ENCODE measurements at regions not wholly inside any gene's neighbourhood (a gene's known extent, or its start where the extent isn't known, plus 50 kb on each side); places are given as distances from the start of the nearest gene placed in this dataset.

DNA sequence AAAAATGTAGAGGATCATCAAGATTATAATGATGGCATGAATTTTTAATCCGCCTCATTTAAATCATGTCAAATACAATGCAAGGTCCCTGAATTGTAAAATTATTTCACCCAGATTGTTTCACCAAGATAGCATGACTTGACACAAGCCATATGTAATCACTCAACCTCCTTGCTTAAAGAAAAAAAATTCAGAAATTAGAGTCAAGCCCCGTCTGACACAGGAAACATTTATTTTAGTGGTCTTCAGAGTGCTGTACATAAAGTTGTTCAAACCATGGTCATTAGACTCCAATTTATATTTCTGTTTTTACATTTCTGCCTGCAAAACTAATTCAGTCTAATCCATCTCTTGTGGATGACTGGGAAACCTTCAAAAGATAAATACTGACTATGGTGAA, 200.2 kb downstream of the CBLN4 start:
- Mint-ChIP-seq H3K27ac (no peak overlapping the region), H3K36me3 (peaks cover 0 to 4% of the 10 kb centered on the region in 2 donors), H3K9me3 (peaks cover 7 to 8% of the 10 kb centered on the region in 2 donors)
- no peak for ATAC-seq
- no peak for DNase-seq (ENCODE audit: low spot score in 2 of 2)

DNA sequence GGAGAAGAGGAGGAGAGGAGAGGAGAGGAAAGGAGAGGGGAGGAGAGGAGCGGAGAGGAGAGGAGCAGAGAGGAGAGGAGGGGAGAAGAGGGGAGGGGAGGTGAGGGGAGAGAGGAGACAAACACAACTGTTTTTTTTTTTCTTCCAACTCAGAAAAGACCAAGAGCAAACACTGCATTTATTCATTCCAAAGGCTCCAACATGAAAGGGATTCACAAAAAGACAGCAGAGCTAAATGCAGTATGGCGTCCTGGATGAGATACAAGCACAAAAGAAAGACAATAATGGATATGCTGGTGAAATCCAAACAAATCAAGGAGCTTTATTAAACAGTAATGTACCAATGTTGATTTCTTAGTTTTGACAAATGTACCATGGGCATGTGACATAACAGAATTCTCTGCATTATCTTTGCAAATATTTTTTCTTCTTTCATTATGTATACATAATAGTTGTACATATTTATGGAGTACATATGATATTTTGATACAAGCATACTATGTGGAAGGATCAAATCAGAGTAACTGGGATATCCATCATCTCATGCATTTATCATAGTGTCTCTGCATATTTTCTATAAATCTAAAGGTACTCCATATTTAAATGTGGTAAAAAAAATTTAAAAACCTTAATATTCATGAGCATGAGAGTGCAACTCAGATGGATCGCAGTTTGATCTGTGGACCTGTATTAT, 204.6 kb downstream of the CBLN4 start:
- no peak for DNase-seq (ENCODE audit: low spot score in 2 of 2)
- no peak overlapping the region for H3K27ac Mint-ChIP-seq
- ATAC-seq = no peak
- H3K9me3 Mint-ChIP-seq = peaks cover 11 to 12% of the 10 kb centered on the region in 2 donors
- peaks cover 0 to 9% of the 10 kb centered on the region in 2 donors for H3K36me3 Mint-ChIP-seq

DNA sequence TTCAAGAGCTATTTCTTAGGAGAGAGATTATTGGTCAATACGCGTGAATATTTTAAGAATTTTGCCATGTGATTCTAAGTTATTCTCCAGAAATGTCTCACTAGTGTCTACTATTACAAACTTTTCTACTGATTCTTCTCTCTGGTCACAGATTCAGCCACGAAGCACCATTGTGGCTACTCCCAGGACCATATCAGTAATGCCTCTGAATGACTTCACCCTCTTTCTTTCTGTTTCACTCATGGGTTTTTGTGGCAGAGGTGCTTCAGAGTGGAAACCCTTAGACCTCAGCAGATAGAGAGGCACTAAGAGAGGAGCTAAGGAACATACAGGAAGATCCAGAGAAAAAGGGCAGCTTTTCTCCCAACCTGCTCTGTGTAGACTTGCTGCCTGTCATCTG, 211.3 kb downstream of the CBLN4 start:
- no peak for DNase-seq (ENCODE audit: low spot score in 2 of 2)
- peaks cover 8 to 18% of the 10 kb centered on the region in 2 donors for H3K9me3 Mint-ChIP-seq
- no peak overlapping the region for H3K27ac Mint-ChIP-seq
- no peak for ATAC-seq
- peaks cover 0 to 12% of the 10 kb centered on the region in 2 donors for H3K36me3 Mint-ChIP-seq

DNA sequence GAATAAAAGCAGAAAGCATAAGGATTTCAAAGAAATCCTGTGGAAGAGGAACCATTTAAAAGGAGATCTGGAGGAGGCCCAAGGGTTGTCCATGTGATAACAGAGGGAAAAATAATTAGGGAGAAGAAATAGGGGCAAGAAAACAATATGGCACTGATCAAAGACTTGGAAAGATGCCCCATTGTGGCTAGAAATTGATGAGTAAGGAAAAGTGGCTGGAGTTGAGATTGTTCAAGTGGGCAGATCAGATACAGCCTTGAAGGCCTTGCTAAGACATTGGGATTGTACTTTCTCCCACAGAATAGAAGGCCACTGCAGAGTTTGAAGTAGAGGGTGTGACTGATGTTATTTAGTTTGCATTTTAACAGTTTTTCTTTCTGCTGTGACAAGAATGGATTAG, 213.3 kb downstream of the CBLN4 start:
- no peak overlapping the region for H3K27ac Mint-ChIP-seq
- H3K36me3 Mint-ChIP-seq = peaks cover 0 to 12% of the 10 kb centered on the region in 2 donors
- no peak for DNase-seq (ENCODE audit: low spot score in 2 of 2)
- ATAC-seq = no peak
- peaks cover 16 to 22% of the 10 kb centered on the region in 2 donors for H3K9me3 Mint-ChIP-seq

DNA sequence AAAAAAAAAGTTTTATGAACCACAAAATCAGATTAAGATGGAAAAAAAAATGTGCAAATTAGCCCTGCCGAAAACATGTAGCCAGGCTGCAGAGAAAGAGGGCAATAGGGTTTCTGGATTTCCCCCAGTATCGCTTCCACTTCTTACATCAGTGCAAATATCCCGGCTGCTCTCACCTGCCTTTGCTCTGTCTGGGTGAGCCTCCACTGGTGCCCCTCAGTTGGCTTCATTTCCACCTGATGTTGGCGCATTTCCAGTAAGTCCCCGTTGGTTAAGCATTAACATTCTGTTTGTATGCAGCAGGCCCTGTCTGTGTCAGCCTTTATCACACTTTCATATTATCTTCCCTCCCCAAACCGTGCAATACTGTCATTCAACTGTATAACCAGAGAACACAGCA, 215.1 kb downstream of the CBLN4 start:
- no peak for ATAC-seq
- peaks cover 12 to 27% of the 10 kb centered on the region in 2 donors for H3K9me3 Mint-ChIP-seq
- peaks cover 0 to 5% of the 10 kb centered on the region in 2 donors for H3K36me3 Mint-ChIP-seq
- DNase-seq (ENCODE audit: low spot score in 2 of 2) = no peak
- no peak overlapping the region for H3K27ac Mint-ChIP-seq

DNA sequence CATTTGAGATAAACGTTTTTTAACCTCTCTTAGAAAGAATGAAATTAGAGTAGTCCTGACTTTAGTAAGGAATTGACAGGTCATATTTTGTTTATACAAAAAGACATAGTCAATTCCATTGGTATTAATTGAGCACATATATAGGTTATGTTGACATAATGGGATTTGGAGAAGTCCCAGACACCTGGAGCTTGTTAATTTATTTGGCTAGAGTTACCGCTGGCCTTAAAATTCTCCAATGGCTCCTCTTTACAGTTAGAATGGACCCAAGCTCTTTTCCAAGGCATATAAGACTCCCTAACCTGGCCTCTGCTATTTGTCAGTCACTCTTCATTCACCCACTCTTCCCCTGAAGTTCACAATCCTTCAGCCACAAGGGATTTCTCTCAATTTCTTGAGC, 221.3 kb downstream of the CBLN4 start:
- ATAC-seq = no peak
- no peaks in the 10 kb centered on the region for H3K36me3 Mint-ChIP-seq
- H3K9me3 Mint-ChIP-seq = peaks cover 7 to 30% of the 10 kb centered on the region in 2 donors

DNA sequence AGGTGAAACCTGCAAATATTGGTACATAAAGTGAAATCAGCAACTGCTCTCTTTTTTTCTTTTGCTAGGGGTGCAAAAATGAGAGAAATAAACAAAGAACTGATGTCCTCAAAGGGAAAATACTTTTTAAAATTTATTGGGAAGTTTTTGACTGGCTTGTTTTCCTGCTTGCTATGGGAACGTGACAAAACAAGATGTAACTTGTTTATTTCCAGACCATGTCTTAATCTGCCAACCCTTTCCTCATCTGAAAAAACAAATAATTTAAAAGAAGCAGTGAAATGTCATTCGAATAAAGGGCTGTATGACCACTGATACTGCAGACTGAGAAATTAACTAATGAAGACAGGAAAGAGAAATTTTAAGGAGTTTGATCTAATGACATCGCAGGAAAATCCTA, 221.9 kb downstream of the CBLN4 start:
- H3K27ac Mint-ChIP-seq = no peak overlapping the region
- ATAC-seq = no peak
- peaks cover 7 to 30% of the 10 kb centered on the region in 2 donors for H3K9me3 Mint-ChIP-seq

More for the DNA sequence above, 221.3 kb downstream of the CBLN4 start:
- no peak for DNase-seq (ENCODE audit: low spot score in 2 of 2)
- H3K27ac Mint-ChIP-seq = no peak overlapping the region

DNA sequence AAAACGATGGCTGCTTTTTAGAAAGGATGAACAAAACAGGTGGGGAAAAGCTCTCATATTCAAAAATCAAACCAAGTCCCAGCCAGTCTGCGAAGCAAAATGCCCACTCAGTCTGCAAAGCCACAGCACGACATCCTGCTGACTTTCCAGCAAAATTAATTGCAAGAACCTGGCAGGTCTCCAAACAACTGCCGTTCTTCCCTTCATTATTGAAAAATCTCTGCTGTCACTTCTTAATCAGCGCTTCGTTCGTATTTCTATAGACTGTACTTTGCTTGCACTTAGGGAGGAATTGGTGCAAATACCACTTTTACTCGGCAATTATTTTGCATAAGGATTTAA, 222.4 kb downstream of the CBLN4 start:
- Mint-ChIP-seq H3K36me3 (no peaks in the 10 kb centered on the region), H3K27ac (no peak overlapping the region), H3K9me3 (peaks cover 3 to 27% of the 10 kb centered on the region in 2 donors)
- ATAC-seq (no peak), DNase-seq (ENCODE audit: low spot score in 2 of 2) (no peak)

More for the DNA sequence above, 221.9 kb downstream of the CBLN4 start:
- no peaks in the 10 kb centered on the region for H3K36me3 Mint-ChIP-seq
- DNase-seq (ENCODE audit: low spot score in 2 of 2) = no peak

DNA sequence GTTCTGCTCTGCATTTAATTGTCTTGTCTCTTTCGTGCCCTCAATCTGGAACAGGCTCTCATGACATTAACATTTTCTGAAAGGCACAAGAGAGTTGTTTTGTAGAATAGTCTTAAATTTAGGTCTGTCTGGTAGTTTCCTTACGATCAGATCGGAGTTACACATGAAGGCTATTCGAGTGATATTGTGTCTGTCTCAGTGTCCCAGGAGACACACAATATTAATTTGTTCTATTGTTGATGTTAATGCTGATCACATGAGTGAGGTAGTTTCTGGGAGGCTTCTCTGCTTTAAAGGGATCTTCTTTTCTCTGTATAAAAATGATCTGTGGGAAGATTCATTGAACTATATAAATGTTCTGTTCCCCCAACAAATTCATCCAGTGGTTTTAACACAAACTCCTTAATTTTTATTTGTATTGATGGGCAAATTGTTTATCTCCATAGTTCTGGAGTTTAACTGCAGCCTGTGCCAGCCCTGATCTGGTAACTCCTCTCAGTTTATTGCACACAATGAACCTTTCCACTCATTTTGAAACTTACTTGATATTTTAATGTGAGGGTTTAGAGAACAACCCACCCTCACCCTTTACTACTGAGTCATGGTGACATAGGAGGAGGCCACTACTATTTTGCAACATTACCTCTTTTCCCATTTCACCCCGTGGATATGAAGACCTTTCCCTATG, 223.0 kb downstream of the CBLN4 start:
- ATAC-seq = no peak
- no peaks in the 10 kb centered on the region for H3K36me3 Mint-ChIP-seq
- no peak overlapping the region for H3K27ac Mint-ChIP-seq
- peaks cover 0 to 26% of the 10 kb centered on the region in 2 donors for H3K9me3 Mint-ChIP-seq
- no peak for DNase-seq (ENCODE audit: low spot score in 2 of 2)

DNA sequence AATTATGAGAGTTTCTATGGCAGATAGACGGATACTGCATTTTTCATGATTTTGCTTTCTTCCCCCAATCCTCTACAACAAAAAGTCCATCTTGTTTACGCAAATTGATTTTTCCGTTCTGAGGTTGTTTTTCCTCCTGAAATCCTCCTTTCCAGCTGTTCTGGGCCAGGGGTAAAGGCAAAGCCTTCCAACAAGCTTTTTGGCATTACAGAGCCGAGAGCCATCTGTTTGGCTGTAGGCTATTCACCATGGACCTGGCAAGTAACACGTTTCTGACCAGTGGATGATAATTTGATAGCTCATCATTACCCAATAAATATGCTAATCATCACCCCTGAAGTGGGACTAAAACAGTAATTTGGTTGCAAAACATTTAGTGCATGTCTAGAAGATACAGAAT, 226.5 kb downstream of the CBLN4 start:
- DNase-seq (ENCODE audit: low spot score in 2 of 2) = no peak
- ATAC-seq = no peak
- Mint-ChIP-seq H3K9me3 (peaks cover 6 to 16% of the 10 kb centered on the region in 2 donors), H3K36me3 (no peaks in the 10 kb centered on the region), H3K27ac (no peak overlapping the region)

DNA sequence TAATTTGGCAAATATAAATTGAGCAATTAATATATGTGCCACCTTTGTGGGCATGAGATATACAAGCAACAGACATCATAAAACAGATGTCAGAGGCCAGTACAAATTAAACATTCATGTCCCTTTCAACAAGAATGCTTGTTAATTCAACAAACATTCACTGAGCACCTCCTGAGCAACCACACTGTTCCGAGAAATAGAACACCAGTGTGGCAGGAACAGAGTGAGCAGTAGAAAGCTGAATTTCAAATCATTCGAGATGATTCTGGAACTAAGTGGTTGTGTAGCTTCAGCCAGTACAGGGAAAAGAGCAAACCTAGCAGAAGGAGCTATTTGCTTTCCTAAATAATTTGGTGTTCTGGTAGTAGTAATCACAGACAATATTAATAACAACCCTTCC, 227.7 kb downstream of the CBLN4 start:
- peaks cover 6 to 14% of the 10 kb centered on the region in 2 donors for H3K9me3 Mint-ChIP-seq
- H3K27ac Mint-ChIP-seq = no peak overlapping the region
- DNase-seq (ENCODE audit: low spot score in 2 of 2) (no peak), ATAC-seq (no peak)
- no peaks in the 10 kb centered on the region for H3K36me3 Mint-ChIP-seq

DNA sequence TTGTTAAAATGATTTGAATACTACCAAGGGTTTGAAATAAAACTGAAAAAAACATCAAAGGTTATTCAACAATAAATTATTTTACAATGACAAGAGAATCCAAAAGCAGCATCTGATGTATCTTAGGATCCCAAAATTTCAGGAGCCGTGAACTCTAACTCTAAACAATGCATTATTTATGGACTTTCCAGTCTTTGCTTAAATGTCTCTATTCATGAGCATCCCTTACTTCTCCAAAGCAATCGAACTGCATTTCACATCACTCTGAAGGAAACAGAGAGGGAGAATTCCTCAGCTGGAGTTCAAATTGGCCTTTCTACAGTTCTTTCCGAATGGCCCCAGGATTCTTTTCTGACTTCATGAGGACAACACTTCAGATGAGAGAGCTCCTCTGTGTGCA, 229.1 kb downstream of the CBLN4 start:
- Mint-ChIP-seq H3K9me3 (peaks cover 6% of the 10 kb centered on the region in 2 donors), H3K36me3 (no peaks in the 10 kb centered on the region), H3K27ac (no peak overlapping the region)
- no peak for DNase-seq (ENCODE audit: low spot score in 2 of 2)
- ATAC-seq = no peak

DNA sequence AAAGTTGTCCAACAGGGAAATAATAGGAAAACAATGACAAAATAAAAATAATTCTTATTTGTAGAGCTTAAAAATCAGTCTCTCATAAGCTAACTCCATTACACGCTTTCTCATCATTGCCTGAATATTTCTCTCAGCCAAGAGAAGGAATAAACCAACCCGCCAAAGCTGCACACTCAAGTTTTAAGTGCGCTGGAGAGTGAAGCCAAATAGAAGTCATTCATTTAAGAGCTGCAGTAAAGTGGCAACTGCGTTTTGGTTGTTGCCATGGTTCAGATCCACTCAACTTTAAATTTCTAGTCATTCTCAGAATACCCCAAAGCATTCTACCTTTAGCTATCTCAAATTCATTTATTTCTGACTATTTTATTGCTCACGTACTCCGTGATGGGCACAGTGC, 230.7 kb downstream of the CBLN4 start:
- H3K9me3 Mint-ChIP-seq = peaks cover 6% of the 10 kb centered on the region in 2 donors
- DNase-seq (ENCODE audit: low spot score in 2 of 2) (no peak), ATAC-seq (no peak)
- no peaks in the 10 kb centered on the region for H3K36me3 Mint-ChIP-seq
- H3K27ac Mint-ChIP-seq = no peak overlapping the region

DNA sequence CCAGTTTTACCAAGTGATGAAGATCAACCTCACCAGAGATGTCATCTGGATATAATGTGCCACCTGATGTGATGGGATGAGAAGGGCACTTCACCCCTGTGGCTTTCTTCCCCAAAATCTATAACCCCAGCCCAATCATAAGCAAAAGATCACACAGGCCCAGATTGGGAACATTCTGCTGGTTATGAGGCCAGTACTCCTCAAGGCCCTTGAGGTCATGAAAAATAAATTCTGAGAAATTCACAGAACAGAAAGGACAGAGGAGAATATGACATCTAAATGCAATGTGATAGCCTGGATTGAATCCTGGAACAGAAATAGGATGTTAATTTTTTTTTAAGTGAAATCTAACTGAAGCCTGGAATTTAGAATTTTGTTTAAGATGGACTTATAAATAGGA, 243.5 kb downstream of the CBLN4 start:
- H3K36me3 Mint-ChIP-seq = peaks cover 0 to 4% of the 10 kb centered on the region in 2 donors
- ATAC-seq = no peak
- H3K27ac Mint-ChIP-seq = no peak overlapping the region
- peaks cover 14 to 19% of the 10 kb centered on the region in 2 donors for H3K9me3 Mint-ChIP-seq
- no peak for DNase-seq (ENCODE audit: low spot score in 2 of 2)

DNA sequence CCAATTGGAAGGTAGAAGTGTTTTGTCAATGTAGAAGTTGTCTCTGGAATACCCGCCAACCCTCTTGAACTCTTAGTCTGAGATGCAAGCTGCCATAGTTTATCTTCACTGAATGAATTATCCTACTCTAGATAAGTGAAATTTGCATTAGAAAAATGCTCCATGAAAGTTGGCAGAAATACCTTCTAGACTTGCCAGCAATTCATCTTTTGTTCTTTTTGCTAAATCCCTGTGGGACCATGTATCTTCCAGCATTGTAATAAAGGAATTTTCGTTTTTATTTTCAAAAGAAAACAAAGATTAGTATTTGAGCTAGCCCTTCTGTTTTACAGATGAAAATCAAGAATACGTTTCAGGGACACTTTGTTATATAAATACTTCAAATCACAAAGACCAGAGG, 244.2 kb downstream of the CBLN4 start:
- peaks cover 0 to 4% of the 10 kb centered on the region in 2 donors for H3K36me3 Mint-ChIP-seq
- no peak overlapping the region for H3K27ac Mint-ChIP-seq
- peaks cover 10 to 17% of the 10 kb centered on the region in 2 donors for H3K9me3 Mint-ChIP-seq
- ATAC-seq = no peak
- no peak for DNase-seq (ENCODE audit: low spot score in 2 of 2)

DNA sequence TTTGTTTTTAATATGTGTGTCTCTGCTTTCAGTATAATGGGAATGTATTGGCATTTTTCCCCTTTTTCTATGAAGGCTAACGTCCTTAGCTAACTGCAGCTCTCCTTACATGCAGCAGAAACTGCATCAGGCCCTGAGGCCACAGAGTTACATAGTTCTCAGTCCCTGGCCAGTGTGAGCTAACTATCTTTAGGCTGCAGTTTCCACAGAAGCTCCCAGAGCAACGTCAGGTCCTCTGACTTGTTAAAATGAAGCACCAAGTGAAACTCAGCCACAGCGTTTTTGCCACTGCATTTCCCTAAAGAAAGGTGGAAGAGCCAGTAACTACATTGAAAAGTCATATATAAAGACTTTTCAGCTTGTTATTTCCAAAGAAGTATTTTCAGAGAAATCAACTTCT, 244.7 kb downstream of the CBLN4 start:
- ATAC-seq (no peak), DNase-seq (ENCODE audit: low spot score in 2 of 2) (no peak)
- Mint-ChIP-seq H3K27ac (no peak overlapping the region), H3K9me3 (peaks cover 8 to 17% of the 10 kb centered on the region in 2 donors), H3K36me3 (peaks cover 0 to 4% of the 10 kb centered on the region in 2 donors)

DNA sequence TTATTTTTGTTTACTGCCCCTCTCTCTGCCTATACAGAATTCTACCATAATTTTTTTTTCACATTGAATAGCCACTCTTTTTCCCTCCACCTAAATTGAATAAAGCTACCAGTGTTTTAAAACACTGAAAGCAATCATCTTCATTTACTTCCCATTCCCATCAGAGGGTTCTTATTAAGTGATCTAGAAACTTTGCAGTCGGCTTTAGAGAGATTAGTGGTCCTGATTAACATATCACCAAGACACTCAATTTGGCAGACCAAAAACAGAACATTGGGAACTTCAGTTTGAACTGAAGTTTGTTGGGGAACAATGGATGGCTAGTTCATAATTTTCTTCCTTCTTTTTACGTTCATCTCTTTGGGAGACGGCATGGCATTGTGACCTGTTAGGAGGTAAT, 249.5 kb downstream of the CBLN4 start:
- no peak for DNase-seq (ENCODE audit: low spot score in 2 of 2)
- no peak for ATAC-seq
- Mint-ChIP-seq H3K27ac (no peak overlapping the region), H3K9me3 (peaks cover 4 to 12% of the 10 kb centered on the region in 2 donors), H3K36me3 (no peaks in the 10 kb centered on the region)

DNA sequence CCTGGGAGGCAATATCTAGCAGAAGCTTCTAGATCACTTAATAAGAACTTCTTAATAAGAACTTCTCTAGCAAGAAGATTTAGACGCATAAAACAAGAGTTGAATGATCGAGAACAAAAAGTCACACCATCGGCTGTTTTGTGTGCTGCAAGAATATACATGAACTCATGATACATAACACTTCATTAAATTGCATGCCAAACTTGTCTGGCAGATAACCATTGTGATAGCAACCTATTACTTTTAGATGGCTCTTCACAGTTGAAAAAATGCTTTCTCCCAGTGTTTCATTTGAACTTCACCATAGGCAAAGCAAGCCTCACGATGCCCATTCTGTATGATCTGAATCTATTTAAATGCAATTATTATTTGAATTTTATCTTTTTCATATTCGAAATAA, 249.9 kb downstream of the CBLN4 start:
- Mint-ChIP-seq H3K9me3 (peaks cover 4 to 12% of the 10 kb centered on the region in 2 donors), H3K36me3 (no peaks in the 10 kb centered on the region), H3K27ac (no peak overlapping the region)
- no peak for DNase-seq (ENCODE audit: low spot score in 2 of 2)
- ATAC-seq = no peak

Measured in activated naive CD4-positive, alpha-beta T cell treated with anti-CD3 and anti-CD28 coated beads, Interleukin-2, amount 50 U/mL, for 72 hours (primary cell).